ENCODE measurements at regions not wholly inside any gene's neighbourhood (a gene's known extent, or its start where the extent isn't known, plus 50 kb on each side); places are given as distances from the start of the nearest gene placed in this dataset.

DNA sequence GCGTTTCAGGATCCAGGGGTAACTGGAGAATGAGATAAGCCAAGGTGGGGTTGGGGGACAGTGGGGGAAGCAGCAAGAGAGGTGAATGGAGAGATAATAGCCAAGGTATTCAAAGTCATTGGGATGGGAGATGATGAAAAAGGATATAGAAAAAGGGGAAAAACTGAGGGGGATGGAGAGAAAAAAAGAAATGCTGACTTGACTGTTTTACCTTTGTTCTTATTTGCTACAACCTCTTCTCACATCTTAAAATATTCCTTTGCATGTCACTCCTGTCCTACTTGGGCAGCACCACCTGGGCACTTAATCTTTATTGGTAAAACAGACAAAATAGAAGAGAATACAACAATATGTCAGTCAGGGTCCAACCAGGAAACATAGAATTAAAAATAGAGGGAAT is 56.0 kb upstream of the FNDC3A start:
- Histone ChIP-seq H4K20me1 (replicated peaks in 1 of 2; ENCODE audit: control insufficient read depth in 1 of 2, insufficient read depth in 2 of 2, low read length in 2 of 2) (no peaks in the 10 kb centered on the region), H3K36me3 (ENCODE audit: control insufficient read depth in 2 of 4, insufficient read depth in 4 of 4, low read length in 3 of 4) (no peaks in the 10 kb centered on the region), H2AFZ (ENCODE audit: low read length) (no peak overlapping the region), H3K4me1 (replicated peaks in 1 of 4; ENCODE audit: control insufficient read depth in 3 of 4, insufficient read depth in 4 of 4, low read length in 3 of 4) (peaks cover 0 to 3% (median 0%) of the 10 kb centered on the region in 4 experiments; a peak in 2 of 7 replicates), H3K79me2 (ENCODE audit: control insufficient read depth in 1 of 2, insufficient read depth in 2 of 2, low read length in 2 of 2) (no peaks in the 10 kb centered on the region), H2BK120ac (replicated peaks; ENCODE audit: low read depth, low read length) (no peak overlapping the region), H3K56ac (replicated peaks; ENCODE audit: insufficient read length, low read depth, low read length) (no peak overlapping the region), H3K9me3 (ENCODE audit: insufficient read depth in 2 of 2, low read depth in 1 of 2, low read length in 1 of 2) (no peaks in the 10 kb centered on the region), H3K23ac (ENCODE audit: insufficient read length) (no peak overlapping the region), H3K27ac (ENCODE audit: low read depth, low read length) (no peak overlapping the region), H2AK5ac (ENCODE audit: low read depth, low read length) (no peak overlapping the region), H3K4me3 (ENCODE audit: extremely low read depth in 1 of 4, insufficient read depth in 2 of 4, low read depth in 3 of 4, low read length in 4 of 4) (no peak overlapping the region), H3K27me3 (replicated peaks in 1 of 4; ENCODE audit: control insufficient read depth in 3 of 4, extremely low read depth in 1 of 4, insufficient read depth in 3 of 4, low read length in 3 of 4) (no peaks in the 10 kb centered on the region), H2BK15ac (ENCODE audit: low read length) (no peak overlapping the region), H3K79me1 (ENCODE audit: low read depth, low read length) (no peaks in the 10 kb centered on the region), H4K91ac (replicated peaks; ENCODE audit: insufficient read length, low read length) (no peak overlapping the region), H4K8ac (ENCODE audit: extremely low read depth, insufficient read depth, low read length) (no peak overlapping the region), H2BK5ac (ENCODE audit: low read depth, low read length) (no peak overlapping the region), H2BK12ac (ENCODE audit: low read depth, low read length) (no peak overlapping the region), H3K9ac (replicated peaks in 1 of 4; ENCODE audit: extremely low read depth in 1 of 4, low read depth in 3 of 4, low read length in 3 of 4) (no peak overlapping the region), H3K4me2 (ENCODE audit: insufficient read depth in 1 of 2, low read depth in 2 of 2, low read length in 2 of 2) (no peak overlapping the region), H4K5ac (ENCODE audit: insufficient read length, low read depth, low read length) (no peak overlapping the region), H2BK20ac (ENCODE audit: low read length) (no peak overlapping the region), H3K18ac (ENCODE audit: extremely low read depth, low read length) (no peak overlapping the region), H3K14ac (ENCODE audit: insufficient read length) (no peak overlapping the region), H3K23me2 (ENCODE audit: low read depth, low read length) (no peaks in the 10 kb centered on the region), H3K4ac (replicated peaks; ENCODE audit: insufficient read length, low read depth, low read length) (no peak overlapping the region)
- 64% methylated on average over 1 of the region's 1 CpG; no CpG with 5 or more reads in 1 of the 2 experiments for WGBS, 2 experiments (ENCODE audit: extremely low coverage in 1 of 2, insufficient coverage in 1 of 2, insufficient read length in 1 of 2, insufficient replicate concordance in 2 of 2, low coverage in 1 of 2, low lambda C conversion rate in 2 of 2, missing lambda C conversion rate in 1 of 2)
- FAIRE-seq (no peak), DNase-seq (ENCODE audit: low read depth in 1 of 2, low spot score in 2 of 2) (no peak)
- CTCF ChIA-PET (ENCODE audit: partially characterized antibody), result no interaction called here
- TF ChIP-seq EZH2 (IDR thresholded peaks at IDR 0.05; ENCODE audit: low read depth, low read length, severe bottlenecking) (no peak), MAFK (IDR thresholded peaks at IDR 0.05; ENCODE audit: low read depth, low read length) (peak; percentile 89)
- POLR2A ChIA-PET (ENCODE audit: partially characterized antibody), result no interaction called here
